ENCODE measurements at regions not wholly inside any gene's neighbourhood (a gene's known extent, or its start where the extent isn't known, plus 50 kb on each side); places are given as distances from the start of the nearest gene placed in this dataset.

DNA sequence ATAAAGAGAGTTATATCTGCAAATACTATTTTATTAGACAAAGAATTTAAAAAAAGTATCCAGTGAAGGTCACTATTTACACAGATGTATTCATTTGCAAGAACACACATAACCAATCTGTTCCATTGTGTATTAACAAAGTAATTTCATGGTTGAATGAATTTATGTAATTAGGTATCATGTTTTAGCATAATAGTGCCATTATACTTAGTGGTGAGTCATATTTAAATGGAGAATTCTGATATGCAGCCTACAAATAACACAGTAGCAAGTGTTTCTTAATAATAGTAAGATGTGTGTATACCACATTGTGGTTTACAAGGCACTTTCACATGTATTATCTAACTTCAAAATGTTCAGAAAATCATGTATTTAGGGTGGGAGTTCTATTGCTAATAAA is 1028.5 kb upstream of the ACO1 start:
- DNase-seq, result no peak
- no peaks in the 10 kb centered on the region for H3K4me1 ChIP-seq
- intact Hi-C loops (cut with DNase I), result no loop called here
- H3K36me3 ChIP-seq, result no peaks in the 10 kb centered on the region
- TF ChIP-seq, protein P1, sequence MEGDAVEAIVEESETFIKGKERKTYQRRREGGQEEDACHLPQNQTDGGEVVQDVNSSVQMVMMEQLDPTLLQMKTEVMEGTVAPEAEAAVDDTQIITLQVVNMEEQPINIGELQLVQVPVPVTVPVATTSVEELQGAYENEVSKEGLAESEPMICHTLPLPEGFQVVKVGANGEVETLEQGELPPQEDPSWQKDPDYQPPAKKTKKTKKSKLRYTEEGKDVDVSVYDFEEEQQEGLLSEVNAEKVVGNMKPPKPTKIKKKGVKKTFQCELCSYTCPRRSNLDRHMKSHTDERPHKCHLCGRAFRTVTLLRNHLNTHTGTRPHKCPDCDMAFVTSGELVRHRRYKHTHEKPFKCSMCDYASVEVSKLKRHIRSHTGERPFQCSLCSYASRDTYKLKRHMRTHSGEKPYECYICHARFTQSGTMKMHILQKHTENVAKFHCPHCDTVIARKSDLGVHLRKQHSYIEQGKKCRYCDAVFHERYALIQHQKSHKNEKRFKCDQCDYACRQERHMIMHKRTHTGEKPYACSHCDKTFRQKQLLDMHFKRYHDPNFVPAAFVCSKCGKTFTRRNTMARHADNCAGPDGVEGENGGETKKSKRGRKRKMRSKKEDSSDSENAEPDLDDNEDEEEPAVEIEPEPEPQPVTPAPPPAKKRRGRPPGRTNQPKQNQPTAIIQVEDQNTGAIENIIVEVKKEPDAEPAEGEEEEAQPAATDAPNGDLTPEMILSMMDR (IDR thresholded peaks at IDR 0.05), result no peak
- no peak for TF ChIP-seq POLR2A (IDR thresholded peaks at IDR 0.05)
- H3K4me3 ChIP-seq, result no peak overlapping the region
- H3K9me3 ChIP-seq, result no peaks in the 10 kb centered on the region
- no peak overlapping the region for H3K27ac ChIP-seq
- H3K27me3 ChIP-seq, result no peaks in the 10 kb centered on the region

DNA sequence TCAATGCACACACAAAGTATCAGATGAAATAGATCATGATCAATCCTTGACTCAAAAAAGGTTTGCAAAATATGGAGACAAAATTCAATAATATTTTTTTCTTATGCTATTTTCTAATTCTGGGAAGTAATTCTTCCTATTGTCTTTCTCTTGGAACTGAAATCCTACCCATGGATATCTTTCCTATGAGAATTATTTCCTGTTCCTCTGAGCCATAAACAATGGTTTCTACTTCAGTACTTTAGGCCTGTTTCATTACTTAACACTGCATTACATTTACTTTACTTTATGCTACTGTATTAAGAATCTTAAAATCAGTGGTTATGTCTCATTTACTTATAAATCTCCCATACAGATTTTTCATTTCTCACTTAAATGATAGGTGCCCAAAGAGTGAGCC is 1025.4 kb upstream of the ACO1 start:
- H3K27me3 ChIP-seq, result no peaks in the 10 kb centered on the region
- no peak for TF ChIP-seq POLR2A (IDR thresholded peaks at IDR 0.05)
- TF ChIP-seq, protein P1 (IDR thresholded peaks at IDR 0.05), result no peak
- H3K4me3 ChIP-seq, result no peak overlapping the region
- no peak overlapping the region for H3K27ac ChIP-seq
- H3K4me1 ChIP-seq, result no peaks in the 10 kb centered on the region
- intact Hi-C loops (cut with DNase I), result no loop called here
- no peak for DNase-seq
- H3K36me3 ChIP-seq, result no peaks in the 10 kb centered on the region
- H3K9me3 ChIP-seq, result no peaks in the 10 kb centered on the region

DNA sequence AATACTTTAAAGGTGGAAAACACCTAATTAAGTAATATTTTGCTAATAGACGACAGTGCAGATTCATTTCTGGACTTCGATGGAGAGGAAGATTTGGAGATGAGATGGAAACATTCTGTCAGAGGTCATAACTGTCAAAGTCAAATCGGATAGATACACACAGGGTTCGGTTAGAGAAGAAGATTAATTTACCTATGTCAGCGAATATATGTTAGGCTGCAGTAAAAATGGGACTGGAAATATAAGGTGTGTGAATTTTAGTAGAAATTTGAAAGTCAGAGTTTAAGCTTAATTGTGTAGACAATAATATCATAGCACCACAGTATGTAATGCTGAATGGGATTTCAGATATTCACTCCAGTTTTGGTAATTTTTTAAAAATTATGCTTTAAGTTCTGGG is 1020.3 kb upstream of the ACO1 start:
- TF ChIP-seq, protein P1 (IDR thresholded peaks at IDR 0.05), result no peak
- no peak for TF ChIP-seq POLR2A (IDR thresholded peaks at IDR 0.05)
- Histone ChIP-seq H3K4me3 (no peak overlapping the region), H3K4me1 (no peaks in the 10 kb centered on the region), H3K9me3 (no peaks in the 10 kb centered on the region), H3K27ac (no peak overlapping the region), H3K27me3 (no peaks in the 10 kb centered on the region), H3K36me3 (no peaks in the 10 kb centered on the region)
- 65 to 74% methylated on average over 5 of the region's 5 CpGs for WGBS, 2 donors
- intact Hi-C loops (cut with DNase I), result no loop called here
- DNase-seq, result no peak

DNA sequence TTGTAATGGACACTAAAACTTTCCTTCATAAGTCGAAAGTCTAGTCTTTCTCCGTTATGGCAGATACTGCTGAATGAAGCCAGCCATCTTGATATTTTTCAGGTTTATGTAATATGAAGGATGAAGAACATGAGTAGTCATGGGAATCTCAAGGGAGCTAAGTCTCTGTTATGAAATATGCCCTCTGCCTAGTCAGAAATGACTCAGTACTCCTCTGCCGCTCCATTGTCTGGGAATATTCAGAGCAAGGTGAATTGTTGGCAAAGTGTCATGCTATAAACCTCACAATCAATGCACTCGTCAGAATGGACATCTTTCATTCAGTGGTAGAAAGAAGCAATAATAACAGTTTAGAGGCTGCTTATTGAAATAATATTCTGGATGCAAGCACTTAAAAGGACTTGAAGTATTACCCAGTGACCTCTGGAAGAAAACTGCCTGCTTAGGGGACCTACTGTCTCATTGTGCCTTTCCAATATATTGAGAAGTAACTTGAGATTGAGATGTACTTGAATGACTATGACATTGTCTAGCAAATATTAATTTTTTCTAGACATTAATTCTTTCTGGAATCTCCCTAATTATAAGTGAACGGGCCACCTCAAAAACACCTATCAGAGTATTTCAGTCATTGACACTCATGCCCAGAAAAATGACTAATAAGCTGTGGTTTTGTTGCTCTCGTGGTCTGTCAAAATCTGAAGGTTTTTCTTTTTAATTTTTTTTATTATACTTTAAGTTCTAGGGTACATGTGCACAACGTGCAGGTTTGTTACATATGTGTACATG is 1011.5 kb upstream of the ACO1 start:
- Histone ChIP-seq H3K36me3 (no peaks in the 10 kb centered on the region), H3K27me3 (no peaks in the 10 kb centered on the region), H3K9me3 (no peaks in the 10 kb centered on the region), H3K4me1 (no peaks in the 10 kb centered on the region), H3K27ac (no peak overlapping the region), H3K4me3 (no peak overlapping the region)
- TF ChIP-seq POLR2A (IDR thresholded peaks at IDR 0.05), result no peak
- TF ChIP-seq, protein P1 (IDR thresholded peaks at IDR 0.05), result no peak
- no peak for DNase-seq
- intact Hi-C loops (cut with DNase I), result no loop called here
- WGBS, 2 donors, result 70 to 76% methylated on average over 7 of the region's 7 CpGs

DNA sequence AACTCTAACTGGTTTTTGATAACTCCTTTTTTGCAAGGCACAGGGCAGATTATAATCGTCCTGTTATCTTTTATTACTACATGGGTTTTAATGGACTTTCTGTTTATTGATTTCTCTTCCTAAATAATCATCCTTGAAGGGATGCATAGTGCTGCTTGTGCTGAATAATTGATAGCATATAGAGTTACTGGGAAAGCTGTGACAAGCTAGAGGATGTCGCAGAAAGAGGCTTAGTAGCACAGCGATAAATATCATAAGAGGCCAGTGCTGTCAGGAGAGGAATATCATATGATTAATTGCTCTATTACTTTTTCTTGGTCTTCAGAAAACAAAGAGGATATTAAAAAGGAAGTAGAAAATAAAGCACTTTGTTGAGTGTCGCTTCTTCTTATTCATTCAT is 1007.1 kb upstream of the ACO1 start:
- Histone ChIP-seq H3K4me3 (no peak overlapping the region), H3K27ac (no peak overlapping the region), H3K4me1 (no peaks in the 10 kb centered on the region), H3K27me3 (no peaks in the 10 kb centered on the region), H3K36me3 (no peaks in the 10 kb centered on the region), H3K9me3 (no peaks in the 10 kb centered on the region)
- intact Hi-C loops (cut with DNase I), result no loop called here
- no peak for DNase-seq
- WGBS, 2 donors, result 74 to 85% methylated on average over 4 of the region's 4 CpGs
- TF ChIP-seq, protein P1 (IDR thresholded peaks at IDR 0.05), result no peak
- TF ChIP-seq POLR2A (IDR thresholded peaks at IDR 0.05), result no peak
